ENCODE measurements at regions not wholly inside any gene's neighbourhood (a gene's known extent, or its start where the extent isn't known, plus 50 kb on each side); places are given as distances from the start of the nearest gene placed in this dataset.
"Not testable (repeated sequence)": the region's sequence is repeated elsewhere in the genome, so short reads cannot be mapped to it uniquely, and the experiment has no call there.

GRCh38 chr7:29619111-29619510 lies 55.5 kb downstream of the PRR15 start:
- no peak for FAIRE-seq

DNA sequence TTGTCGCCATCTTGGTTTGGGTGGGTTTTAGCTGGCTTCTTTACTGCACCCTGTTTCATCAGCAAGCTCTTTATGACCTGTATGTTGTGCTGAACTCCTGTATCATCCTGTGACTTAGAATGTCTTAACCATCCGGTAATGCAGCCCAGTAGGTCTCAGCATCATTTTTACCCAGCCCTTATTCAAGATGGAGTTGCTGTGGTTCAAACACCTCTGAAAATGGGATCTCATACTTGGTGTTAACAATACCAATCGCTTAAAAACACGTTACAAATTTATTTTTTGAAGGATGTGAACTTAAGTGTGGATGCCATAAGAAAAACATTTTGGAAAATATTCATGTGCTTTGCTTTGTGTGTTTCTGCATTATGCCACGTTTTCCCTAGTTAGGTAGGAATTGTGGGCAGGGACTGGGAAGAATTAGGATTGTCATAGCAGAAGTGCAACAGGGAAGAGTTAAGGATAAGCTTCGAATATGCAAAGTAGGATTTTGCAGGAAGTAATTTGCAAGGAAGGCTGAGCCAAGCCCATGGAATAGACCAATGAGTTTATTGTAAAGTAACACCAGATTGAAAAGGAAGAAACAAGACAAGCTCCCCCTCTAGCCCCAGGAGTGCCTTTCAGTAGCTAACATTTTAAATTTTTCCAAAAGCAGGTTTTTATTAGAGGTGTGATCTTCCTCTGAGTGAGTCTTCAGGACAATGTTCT lies 56.4 kb downstream of the PRR15 start:
- FAIRE-seq = no peak

- FAIRE-seq = no peak
These were observed 56.9 kb downstream of the PRR15 start for GRCh38 chr7:29620556-29620930.

GRCh38 chr7:29622335-29623265 lies 59.0 kb downstream of the PRR15 start:
- no peak for FAIRE-seq

DNA sequence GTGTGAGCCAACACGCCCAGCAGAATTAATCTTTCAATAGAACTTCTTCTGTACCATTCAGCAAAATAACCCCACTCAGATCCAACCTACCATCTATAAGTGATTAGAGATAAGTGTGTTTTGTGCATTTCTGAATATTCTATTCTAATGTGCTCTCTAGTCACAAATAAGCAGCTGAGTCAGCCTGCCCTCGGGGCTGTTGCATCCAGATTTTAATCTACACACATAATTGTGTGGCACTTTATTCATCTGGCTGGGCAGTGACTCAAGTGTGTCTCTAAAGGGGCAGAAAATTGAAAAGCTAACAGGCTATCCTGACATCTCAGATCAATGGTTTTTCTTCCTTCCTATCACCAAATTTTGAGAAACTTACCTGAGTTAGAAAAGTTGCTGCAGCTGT lies 60.3 kb downstream of the PRR15 start:
- FAIRE-seq = no peak

DNA sequence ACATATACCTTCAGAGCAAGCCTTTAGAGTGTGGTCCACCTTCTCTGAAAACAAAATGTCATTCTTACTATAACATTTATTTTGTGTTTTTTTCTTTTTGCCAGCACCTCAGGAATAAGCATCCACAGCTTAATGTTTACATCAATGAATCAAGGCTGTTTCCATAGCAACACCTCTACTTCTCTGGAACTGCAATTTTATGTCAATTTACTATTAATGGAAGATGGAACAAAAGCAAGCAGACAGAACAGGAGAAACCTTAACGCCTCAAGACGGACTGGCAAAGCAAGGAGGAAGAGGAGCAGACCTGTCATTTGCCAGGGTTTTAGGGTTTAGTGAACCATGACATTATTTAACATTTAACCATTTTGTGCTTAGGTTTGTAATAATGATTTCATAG lies 63.1 kb downstream of the PRR15 start:
- no peak for FAIRE-seq

- no peak for FAIRE-seq
These were observed 64.0 kb downstream of the PRR15 start for GRCh38 chr7:29627631-29628030.

GRCh38 chr7:29629507-29629906 lies 65.9 kb downstream of the PRR15 start:
- no peak for FAIRE-seq

- FAIRE-seq = peak; percentile 70
These were observed 71.7 kb downstream of the PRR15 start for GRCh38 chr7:29635067-29636008.

- FAIRE-seq = no peak
These were observed 72.3 kb downstream of the PRR15 start for GRCh38 chr7:29636009-29636351.

GRCh38 chr7:29637374-29637773 lies 73.7 kb downstream of the PRR15 start:
- no peak for FAIRE-seq

DNA sequence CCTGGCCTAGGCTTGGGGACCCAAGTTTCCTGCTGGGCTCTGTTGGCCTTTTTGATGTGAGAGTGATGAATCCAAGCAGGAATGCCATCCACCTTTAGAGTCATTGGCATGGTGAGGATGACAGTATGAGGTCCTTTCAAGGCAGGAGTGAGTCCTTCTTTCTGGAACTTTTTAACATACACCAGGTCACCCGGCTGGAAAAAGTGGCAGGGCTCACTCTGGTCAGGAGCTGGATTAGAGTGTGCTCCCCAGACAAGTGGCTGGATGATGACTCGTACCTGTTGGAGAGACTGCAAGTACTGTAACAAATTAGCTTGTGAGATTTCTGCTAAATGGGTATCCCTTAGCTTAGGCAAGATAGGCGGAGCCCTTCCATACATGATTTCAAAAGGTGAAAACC lies 75.2 kb downstream of the PRR15 start:
- FAIRE-seq = not testable (repeated sequence)

DNA sequence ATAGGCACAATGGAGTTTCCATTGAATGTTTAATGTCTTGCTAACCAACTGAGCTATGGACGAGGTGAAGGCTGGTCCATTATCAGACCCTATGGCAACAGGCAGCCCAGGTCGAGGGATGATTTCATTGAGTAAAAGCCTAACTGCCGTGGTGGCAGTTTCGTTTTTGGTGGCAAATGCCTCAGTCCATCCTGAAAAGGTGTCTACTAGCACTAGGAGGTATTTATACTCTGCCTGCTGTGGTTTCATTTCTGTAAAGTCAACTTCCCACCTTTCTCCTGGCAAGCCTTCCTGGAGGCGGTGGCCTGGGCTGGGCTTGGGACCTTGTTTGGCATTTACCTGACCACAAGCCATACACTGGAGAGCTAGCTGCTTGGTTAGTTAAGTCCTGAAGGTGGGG lies 75.8 kb downstream of the PRR15 start:
- FAIRE-seq = no peak

- FAIRE-seq = no peak
These were observed 76.4 kb downstream of the PRR15 start for GRCh38 chr7:29639886-29640595.

- FAIRE-seq = no peak
These were observed 78.0 kb downstream of the PRR15 start for GRCh38 chr7:29641651-29642050.

- FAIRE-seq = no peak
These were observed 79.0 kb downstream of the PRR15 start for GRCh38 chr7:29642494-29643155.

- not testable (repeated sequence) for FAIRE-seq
These were observed 82.5 kb downstream of the PRR15 start for GRCh38 chr7:29646116-29646515.

DNA sequence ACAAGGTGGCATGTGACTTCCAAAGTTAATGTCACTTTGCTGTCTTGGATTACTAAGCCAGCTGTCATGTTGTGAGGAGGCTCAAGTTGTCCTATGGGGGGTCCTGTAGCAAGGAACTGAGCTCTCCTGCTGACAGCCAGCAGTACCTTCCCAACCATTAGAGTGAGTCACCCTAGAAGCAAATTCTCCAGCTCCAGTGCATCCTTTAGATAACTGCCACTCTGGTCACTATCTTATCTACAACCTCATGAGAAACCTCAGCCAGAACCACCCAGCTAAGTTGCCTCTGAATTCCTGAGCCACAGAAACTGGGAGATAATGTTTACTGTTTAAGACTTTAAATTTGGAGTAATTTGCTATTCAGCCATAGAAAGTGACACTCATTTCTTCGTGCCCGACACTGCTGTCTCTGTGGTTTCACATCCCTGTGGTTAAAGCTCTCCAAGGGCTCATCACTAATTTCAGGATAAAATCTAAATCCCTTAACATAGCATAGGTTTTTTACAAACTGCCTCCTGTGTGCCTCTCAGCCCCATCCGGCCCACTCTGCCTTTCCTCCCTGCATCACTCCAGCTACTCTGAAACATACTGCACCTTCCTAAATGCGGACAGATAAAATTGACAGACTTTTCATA lies 83.5 kb downstream of the PRR15 start:
- no peak for FAIRE-seq

GRCh38 chr7:29647691-29648210 lies 84.1 kb downstream of the PRR15 start:
- not testable (repeated sequence) for FAIRE-seq

- FAIRE-seq = no peak
These were observed 85.5 kb downstream of the PRR15 start for GRCh38 chr7:29649028-29649716.

All from colon (tissue), 2 donors.